IPS-15b (cell line): ENCODE measurements at regions not wholly inside any gene's neighbourhood (a gene's known extent, or its start where the extent isn't known, plus 50 kb on each side); places are given as distances from the start of the nearest gene placed in this dataset.
A peak's percentile ranks its signal among the peaks of the same experiment; 100 is the strongest.

ENCODE experiments used
- H3K27me3 ChIP-seq: one replicate; pipeline ENCODE4 v1.6.1; 2013; ENCODE audit warnings: low read length; ENCODE audit not compliant: control insufficient read depth, insufficient read depth
- H3K36me3 ChIP-seq: one replicate; pipeline ENCODE4 v1.6.1; 2013; ENCODE audit warnings: low read length; ENCODE audit not compliant: control insufficient read depth, insufficient read depth
- H3K4me1 ChIP-seq: one replicate; pipeline ENCODE4 v1.6.1; 2013; ENCODE audit warnings: mild to moderate bottlenecking, low read length; ENCODE audit not compliant: control insufficient read depth, insufficient read depth
- H3K4me3 ChIP-seq: one replicate; pipeline ENCODE4 v1.5.1; 2013; ENCODE audit warnings: low read depth, low read length
- H3K9ac ChIP-seq: one replicate; pipeline ENCODE4 v1.6.1; 2013; ENCODE audit warnings: low read depth, mild to moderate bottlenecking, low read length
- H3K9me3 ChIP-seq: one replicate; pipeline ENCODE4 v1.6.1; 2013; ENCODE audit warnings: mild to moderate bottlenecking, low read length; ENCODE audit not compliant: control insufficient read depth, insufficient read depth

- no peaks in the 10 kb centered on the region for H3K9me3 ChIP-seq
Observed at GRCh38 chr9:129500863-129501770, 119.8 kb downstream of the C9orf50 start.

GRCh38 chr9:129500161-129500862 lies 120.6 kb downstream of the C9orf50 start:
- Histone ChIP-seq H3K9ac (no peak overlapping the region), H3K27me3 (peaks cover 2% of the 10 kb centered on the region), H3K4me3 (no peak overlapping the region), H3K4me1 (peaks cover 17% of the 10 kb centered on the region), H3K9me3 (no peaks in the 10 kb centered on the region), H3K36me3 (no peaks in the 10 kb centered on the region)

More at GRCh38 chr9:129500863-129501770, 119.8 kb downstream of the C9orf50 start:
- H3K4me1 ChIP-seq, result peaks cover 14% of the 10 kb centered on the region
- peaks cover 2% of the 10 kb centered on the region for H3K27me3 ChIP-seq
- no peaks in the 10 kb centered on the region for H3K36me3 ChIP-seq
- no peak overlapping the region for H3K4me3 ChIP-seq
- no peak overlapping the region for H3K9ac ChIP-seq

GRCh38 chr9:129498451-129499384 lies 122.2 kb downstream of the C9orf50 start:
- no peaks in the 10 kb centered on the region for H3K9me3 ChIP-seq
- H3K36me3 ChIP-seq, result no peaks in the 10 kb centered on the region
- H3K4me3 ChIP-seq, result no peak overlapping the region
- H3K4me1 ChIP-seq, result peaks cover 19% of the 10 kb centered on the region
- H3K9ac ChIP-seq, result no peak overlapping the region
- peaks cover 11% of the 10 kb centered on the region for H3K27me3 ChIP-seq

GRCh38 chr9:129497813-129498450 lies 123.0 kb downstream of the C9orf50 start:
- peaks cover 18% of the 10 kb centered on the region for H3K27me3 ChIP-seq
- no peaks in the 10 kb centered on the region for H3K9me3 ChIP-seq
- H3K4me3 ChIP-seq, result no peak overlapping the region
- H3K36me3 ChIP-seq, result no peaks in the 10 kb centered on the region
- H3K4me1 ChIP-seq, result peaks cover 19% of the 10 kb centered on the region
- no peak overlapping the region for H3K9ac ChIP-seq

- Histone ChIP-seq H3K4me1 (peaks cover 19% of the 10 kb centered on the region), H3K4me3 (peak overlapping the region; percentile 73), H3K36me3 (no peaks in the 10 kb centered on the region), H3K9ac (no peak overlapping the region), H3K27me3 (peaks cover 18% of the 10 kb centered on the region), H3K9me3 (no peaks in the 10 kb centered on the region)
Observed at GRCh38 chr9:129497005-129497812, 123.7 kb downstream of the C9orf50 start.

- H3K4me1 ChIP-seq, result peaks cover 19% of the 10 kb centered on the region
- no peaks in the 10 kb centered on the region for H3K36me3 ChIP-seq
- H3K4me3 ChIP-seq, result peak overlapping the region; percentile 73
- no peaks in the 10 kb centered on the region for H3K9me3 ChIP-seq
- peaks cover 19% of the 10 kb centered on the region for H3K27me3 ChIP-seq
- H3K9ac ChIP-seq, result peak overlapping the region; percentile 54
Observed at GRCh38 chr9:129496473-129497004, 124.4 kb downstream of the C9orf50 start.

GRCh38 chr9:129495620-129496472 lies 125.1 kb downstream of the C9orf50 start:
- H3K4me1 ChIP-seq, result peaks cover 20% of the 10 kb centered on the region

DNA sequence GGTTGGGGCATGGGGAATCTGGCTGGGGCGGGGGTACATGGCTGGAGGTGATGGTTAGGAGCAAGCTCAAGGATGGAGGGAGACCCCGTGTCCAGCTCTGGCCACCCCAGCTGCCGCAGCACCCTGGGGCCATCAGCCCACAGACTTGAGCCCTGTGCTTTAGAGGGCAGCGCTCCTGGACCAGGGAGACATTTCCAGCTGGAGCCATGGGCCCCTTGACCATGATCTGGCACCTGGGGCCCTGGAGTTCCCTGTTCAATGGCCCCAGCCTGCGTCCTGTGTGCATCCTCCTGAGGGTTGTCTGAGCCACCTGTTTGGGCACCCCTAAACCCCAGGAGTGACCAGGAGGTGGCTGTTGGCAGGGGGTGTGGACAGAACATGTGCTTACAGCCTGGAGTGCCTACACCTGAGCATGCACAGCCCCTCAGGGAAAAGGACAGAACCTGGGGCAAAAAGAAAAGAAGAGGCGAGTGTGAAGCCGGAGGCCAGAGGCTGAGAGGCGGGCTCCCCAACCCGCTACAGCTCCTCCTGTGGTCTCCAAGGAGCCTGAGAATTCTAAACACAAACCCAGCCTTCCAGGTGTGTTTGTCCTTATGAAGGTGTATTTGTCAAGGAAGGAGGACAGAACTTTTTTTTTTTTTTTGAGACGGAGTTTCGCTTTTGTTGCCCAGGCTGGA lies 126.7 kb downstream of the C9orf50 start:
- Histone ChIP-seq H3K4me1 (peaks cover 13% of the 10 kb centered on the region), H3K4me3 (no peak overlapping the region), H3K9ac (no peak overlapping the region)

More at GRCh38 chr9:129495620-129496472, 125.1 kb downstream of the C9orf50 start:
- Histone ChIP-seq H3K4me3 (peak overlapping the region; percentile 73), H3K27me3 (peaks cover 22% of the 10 kb centered on the region), H3K9me3 (no peaks in the 10 kb centered on the region), H3K9ac (peak overlapping the region; percentile 54), H3K36me3 (no peaks in the 10 kb centered on the region)

GRCh38 chr9:129493706-129494047 lies 127.2 kb downstream of the C9orf50 start:
- no peak overlapping the region for H3K9ac ChIP-seq
- H3K36me3 ChIP-seq, result no peaks in the 10 kb centered on the region
- H3K27me3 ChIP-seq, result peaks cover 34% of the 10 kb centered on the region
- no peaks in the 10 kb centered on the region for H3K9me3 ChIP-seq
- no peak overlapping the region for H3K4me3 ChIP-seq
- H3K4me1 ChIP-seq, result peaks cover 18% of the 10 kb centered on the region

More for the DNA sequence above, 126.7 kb downstream of the C9orf50 start:
- Histone ChIP-seq H3K9me3 (no peaks in the 10 kb centered on the region), H3K27me3 (peaks cover 34% of the 10 kb centered on the region), H3K36me3 (no peaks in the 10 kb centered on the region)
